ENCODE measurements at regions not wholly inside any gene's neighbourhood (a gene's known extent, or its start where the extent isn't known, plus 50 kb on each side); places are given as distances from the start of the nearest gene placed in this dataset.

DNA sequence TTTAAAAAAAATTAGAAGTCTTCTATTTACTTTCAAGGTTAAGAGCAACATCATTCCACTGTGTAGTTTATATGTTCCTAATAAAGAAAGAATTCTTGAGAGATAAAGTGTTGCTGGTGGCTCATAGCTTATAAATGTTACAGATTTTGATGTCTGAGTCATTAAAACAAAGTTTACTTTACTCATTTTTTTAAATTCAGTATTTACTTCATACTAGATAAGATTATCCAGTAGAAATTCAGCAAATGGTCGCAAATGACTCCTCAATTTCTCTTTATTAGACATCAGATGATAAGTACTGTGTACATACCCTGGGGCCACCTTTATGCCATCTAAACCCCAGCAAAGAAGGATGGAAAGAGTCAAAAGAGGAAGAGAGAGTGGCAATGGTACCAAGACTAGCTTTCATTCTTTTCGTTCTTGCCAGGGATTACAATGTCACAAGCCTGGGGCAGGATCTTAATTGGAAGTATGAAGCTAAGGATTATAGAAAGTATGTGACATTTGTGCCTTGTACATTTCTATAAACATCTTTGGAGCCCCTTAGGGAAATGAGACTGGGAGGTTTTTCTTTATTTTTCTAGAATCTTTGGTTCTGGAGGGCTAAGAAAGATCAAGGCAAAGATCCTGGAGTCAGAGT is 206.1 kb downstream of the CHRM2 start:
- Histone ChIP-seq H3K9me2 (ENCODE audit: insufficient read depth, low read length) (no peaks in the 10 kb centered on the region), H3K27me3 (ENCODE audit: insufficient read depth, low read depth, low read length) (no peaks in the 10 kb centered on the region), H4K20me1 (ENCODE audit: insufficient read depth) (no peaks in the 10 kb centered on the region), H3K9me3 (ENCODE audit: low read length) (no peaks in the 10 kb centered on the region), H3K27ac (ENCODE audit: low read length) (no peak overlapping the region), H2AFZ (ENCODE audit: low read depth, low read length) (no peak overlapping the region), H3K4me3 (ENCODE audit: low read length) (no peak overlapping the region), H3K36me3 (ENCODE audit: insufficient read depth, low read length) (no peaks in the 10 kb centered on the region), H3K4me2 (ENCODE audit: low read length) (no peak overlapping the region), H3K79me2 (replicated peaks; ENCODE audit: insufficient read depth, low read length) (no peaks in the 10 kb centered on the region), H3F3A (ENCODE audit: insufficient read depth, low read length, poor library complexity, severe bottlenecking) (no peaks in the 10 kb centered on the region), H3K9ac (ENCODE audit: low read length) (no peak overlapping the region)
- TF ChIP-seq POLR2AphosphoS5 (IDR thresholded peaks at IDR 0.05): no peak
- no peak for TF ChIP-seq MXI1 (conservative IDR thresholded peaks at IDR 0.05; ENCODE audit: poor library complexity, severe bottlenecking)
- no peak for TF ChIP-seq REST (IDR thresholded peaks at IDR 0.05; ENCODE audit: borderline replicate concordance)
- no peak for TF ChIP-seq EP300 (conservative IDR thresholded peaks at IDR 0.05; ENCODE audit: poor library complexity, severe bottlenecking)
- no peak for TF ChIP-seq RAD21 (conservative IDR thresholded peaks at IDR 0.05)
- TF ChIP-seq, protein P1, sequence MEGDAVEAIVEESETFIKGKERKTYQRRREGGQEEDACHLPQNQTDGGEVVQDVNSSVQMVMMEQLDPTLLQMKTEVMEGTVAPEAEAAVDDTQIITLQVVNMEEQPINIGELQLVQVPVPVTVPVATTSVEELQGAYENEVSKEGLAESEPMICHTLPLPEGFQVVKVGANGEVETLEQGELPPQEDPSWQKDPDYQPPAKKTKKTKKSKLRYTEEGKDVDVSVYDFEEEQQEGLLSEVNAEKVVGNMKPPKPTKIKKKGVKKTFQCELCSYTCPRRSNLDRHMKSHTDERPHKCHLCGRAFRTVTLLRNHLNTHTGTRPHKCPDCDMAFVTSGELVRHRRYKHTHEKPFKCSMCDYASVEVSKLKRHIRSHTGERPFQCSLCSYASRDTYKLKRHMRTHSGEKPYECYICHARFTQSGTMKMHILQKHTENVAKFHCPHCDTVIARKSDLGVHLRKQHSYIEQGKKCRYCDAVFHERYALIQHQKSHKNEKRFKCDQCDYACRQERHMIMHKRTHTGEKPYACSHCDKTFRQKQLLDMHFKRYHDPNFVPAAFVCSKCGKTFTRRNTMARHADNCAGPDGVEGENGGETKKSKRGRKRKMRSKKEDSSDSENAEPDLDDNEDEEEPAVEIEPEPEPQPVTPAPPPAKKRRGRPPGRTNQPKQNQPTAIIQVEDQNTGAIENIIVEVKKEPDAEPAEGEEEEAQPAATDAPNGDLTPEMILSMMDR (IDR thresholded peaks at IDR 0.05; ENCODE audit: poor library complexity, severe bottlenecking): no peak
- no peak for TF ChIP-seq SMC3 (conservative IDR thresholded peaks at IDR 0.05; ENCODE audit: poor library complexity)
- TF ChIP-seq EZH2 (IDR thresholded peaks at IDR 0.05; ENCODE audit: borderline replicate concordance, insufficient read depth, low read length, poor library complexity, severe bottlenecking): no peak
- no peak for TF ChIP-seq TAF1 (IDR thresholded peaks at IDR 0.05; ENCODE audit: low read depth)

DNA sequence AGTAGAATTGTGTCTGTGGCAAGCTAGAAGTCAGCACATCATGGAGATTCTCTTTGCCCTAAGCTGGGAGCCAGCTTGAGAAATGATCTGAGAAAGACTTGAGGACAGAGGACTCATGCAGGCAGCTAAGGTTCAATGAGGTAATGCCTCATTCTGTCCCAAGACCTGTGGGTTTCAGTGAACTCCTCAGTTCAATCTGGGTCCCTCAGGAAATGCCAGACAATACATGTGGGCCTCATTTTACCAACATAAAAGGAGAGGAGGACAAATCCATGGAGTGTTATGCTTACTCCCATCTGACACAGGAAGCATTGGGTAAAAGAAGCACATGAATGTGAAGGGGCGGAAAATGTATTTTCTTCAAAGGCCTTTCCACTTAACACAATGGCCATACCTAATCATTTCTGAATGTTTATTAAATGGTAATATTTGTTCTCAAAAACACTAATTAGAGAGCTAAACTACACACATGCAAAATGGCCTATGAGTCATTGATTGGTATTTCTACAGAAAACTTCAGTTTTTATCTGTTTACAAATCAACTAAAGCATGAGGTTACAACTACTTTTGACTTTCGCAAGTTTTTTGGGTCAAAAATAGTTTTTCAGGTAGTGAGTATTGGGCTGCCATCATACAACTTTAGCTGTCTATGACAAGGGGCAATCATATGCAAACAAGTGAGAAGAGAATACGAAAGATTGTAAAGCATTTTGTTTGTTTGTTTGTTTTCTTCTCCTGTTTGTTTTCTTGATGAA is 205.3 kb downstream of the CHRM2 start:
- no peak overlapping the region for H3K27ac ChIP-seq (ENCODE audit: low read length)
- no peak overlapping the region for H3K4me2 ChIP-seq (ENCODE audit: low read length)
- no peaks in the 10 kb centered on the region for H3K9me2 ChIP-seq (ENCODE audit: insufficient read depth, low read length)
- H3K79me2 ChIP-seq (replicated peaks; ENCODE audit: insufficient read depth, low read length): no peaks in the 10 kb centered on the region
- H3F3A ChIP-seq (ENCODE audit: insufficient read depth, low read length, poor library complexity, severe bottlenecking): no peaks in the 10 kb centered on the region
- TF ChIP-seq RAD21 (conservative IDR thresholded peaks at IDR 0.05) (no peak), MXI1 (conservative IDR thresholded peaks at IDR 0.05; ENCODE audit: poor library complexity, severe bottlenecking) (no peak), EZH2 (IDR thresholded peaks at IDR 0.05; ENCODE audit: borderline replicate concordance, insufficient read depth, low read length, poor library complexity, severe bottlenecking) (no peak), TAF1 (IDR thresholded peaks at IDR 0.05; ENCODE audit: low read depth) (no peak)
- TF ChIP-seq, protein P1 (IDR thresholded peaks at IDR 0.05; ENCODE audit: poor library complexity, severe bottlenecking): no peak
- no peak overlapping the region for H3K4me3 ChIP-seq (ENCODE audit: low read length)
- no peak overlapping the region for H2AFZ ChIP-seq (ENCODE audit: low read depth, low read length)
- no peaks in the 10 kb centered on the region for H3K36me3 ChIP-seq (ENCODE audit: insufficient read depth, low read length)
- H3K9me3 ChIP-seq (ENCODE audit: low read length): no peaks in the 10 kb centered on the region
- no peaks in the 10 kb centered on the region for H4K20me1 ChIP-seq (ENCODE audit: insufficient read depth)
- no peak overlapping the region for H3K9ac ChIP-seq (ENCODE audit: low read length)
- H3K27me3 ChIP-seq (ENCODE audit: insufficient read depth, low read depth, low read length): no peaks in the 10 kb centered on the region
